H9 (cell line): ENCODE measurements at regions not wholly inside any gene's neighbourhood (a gene's known extent, or its start where the extent isn't known, plus 50 kb on each side); places are given as distances from the start of the nearest gene placed in this dataset.

Source experiments
- DNase-seq: peaks from one replicate; pipeline ENCODE4 v3.0.0-alpha.2; 2017
- H2AFZ ChIP-seq: one replicate; pipeline ENCODE4 v1.6.1; 2013; ENCODE audit warnings: mild to moderate bottlenecking, low read length, control low read depth, moderate library complexity
- H2AK5ac ChIP-seq: 2 replicates; pipeline ENCODE4 v1.6.1; 2013; ENCODE audit warnings: low read length, control low read depth, mixed read lengths; ENCODE audit not compliant: insufficient read length
- H2BK120ac ChIP-seq: one replicate; pipeline ENCODE4 v1.6.1; 2013; ENCODE audit warnings: low read depth, mild to moderate bottlenecking, low read length, control low read depth, inconsistent platforms; ENCODE audit not compliant: poor library complexity, severe bottlenecking
- H2BK12ac ChIP-seq: 2 replicates; pipeline ENCODE4 v1.6.1; 2013; ENCODE audit warnings: low read length, control low read depth, mixed read lengths, low read depth; ENCODE audit not compliant: insufficient read length
- H2BK15ac ChIP-seq: 2 replicates; pipeline ENCODE4 v1.6.1; 2013; ENCODE audit warnings: low read depth, low read length, control low read depth
- H2BK20ac ChIP-seq: one replicate; pipeline ENCODE4 v1.6.1; 2013; ENCODE audit warnings: low read depth, mild to moderate bottlenecking, low read length, control low read depth, inconsistent platforms; ENCODE audit not compliant: poor library complexity, severe bottlenecking
- H2BK5ac ChIP-seq: 2 replicates; pipeline ENCODE4 v1.6.1; 2013; ENCODE audit warnings: low read length, control low read depth, mixed read lengths; ENCODE audit not compliant: insufficient read length
- H3K14ac ChIP-seq: 2 replicates; pipeline ENCODE4 v1.6.1; 2013; ENCODE audit warnings: low read length, control low read depth; ENCODE audit not compliant: insufficient read depth
- H3K18ac ChIP-seq: 2 replicates; pipeline ENCODE4 v1.6.1; 2013; ENCODE audit warnings: low read depth, mild to moderate bottlenecking, mixed read lengths, low read length, control low read depth; ENCODE audit not compliant: insufficient read length
- H3K23ac ChIP-seq: 2 replicates; pipeline ENCODE4 v1.6.1; 2013; ENCODE audit warnings: low read length, control low read depth, mixed read lengths, low read depth; ENCODE audit not compliant: insufficient read length
- H3K23me2 ChIP-seq: 2 replicates; pipeline ENCODE4 v1.6.1; 2013; ENCODE audit warnings: low read depth, mild to moderate bottlenecking, mixed read lengths, low read length, control low read depth; ENCODE audit not compliant: insufficient read length, poor library complexity, severe bottlenecking
- H3K27ac ChIP-seq: 2 replicates; pipeline ENCODE4 v1.5.1; 2013; ENCODE audit warnings: low read length, control low read depth, mixed read lengths, low read depth; ENCODE audit not compliant: insufficient read length
- H3K27me3 ChIP-seq: 2 replicates; pipeline ENCODE4 v1.6.1; 2013; ENCODE audit warnings: low read length, control low read depth, inconsistent platforms; ENCODE audit not compliant: insufficient read depth
- H3K4ac ChIP-seq: 2 replicates; pipeline ENCODE4 v1.6.1; 2013; ENCODE audit warnings: low read depth, mild to moderate bottlenecking, control low read depth, inconsistent platforms, low read length, moderate library complexity
- H3K4me1 ChIP-seq: 2 replicates; pipeline ENCODE4 v1.6.1; 2013; ENCODE audit warnings: low read length, control low read depth, inconsistent platforms; ENCODE audit not compliant: insufficient read depth
- H3K4me2 ChIP-seq: 2 replicates; pipeline ENCODE4 v1.6.1; 2013; ENCODE audit warnings: low read length, control low read depth, mixed read lengths; ENCODE audit not compliant: insufficient read length, insufficient read depth
- H3K56ac ChIP-seq: 2 replicates; pipeline ENCODE4 v1.6.1; 2013; ENCODE audit warnings: low read depth, mild to moderate bottlenecking, mixed read lengths, low read length, control low read depth; ENCODE audit not compliant: insufficient read length
- H3K79me1 ChIP-seq: 2 replicates; pipeline ENCODE4 v1.6.1; 2013; ENCODE audit warnings: low read depth, mild to moderate bottlenecking, moderate library complexity, low read length, control low read depth, inconsistent platforms; ENCODE audit not compliant: insufficient read depth, poor library complexity, severe bottlenecking
- H3K79me2 ChIP-seq: 2 replicates; pipeline ENCODE4 v1.6.1; 2013; ENCODE audit warnings: low read length, control low read depth, inconsistent platforms; ENCODE audit not compliant: insufficient read depth
- H3K9ac ChIP-seq: 2 replicates; pipeline ENCODE4 v1.6.1; 2013; ENCODE audit warnings: low read length, control low read depth, mixed read lengths; ENCODE audit not compliant: insufficient read length; ENCODE audit errors: extremely low read depth
- H3K9me3 ChIP-seq: one replicate; pipeline ENCODE4 v1.6.1; 2013; ENCODE audit warnings: low read depth, low read length, inconsistent platforms; ENCODE audit not compliant: control insufficient read depth
- H3T11ph ChIP-seq: one replicate; pipeline ENCODE4 v1.6.1; 2013; ENCODE audit warnings: mild to moderate bottlenecking, low read length, control low read depth, inconsistent platforms
- H4K20me1 ChIP-seq: one replicate; pipeline ENCODE4 v1.6.1; 2013; ENCODE audit not compliant: control insufficient read depth, insufficient read length, insufficient read depth
- H4K5ac ChIP-seq: 2 replicates; pipeline ENCODE4 v1.6.1; 2013; ENCODE audit warnings: low read depth, mild to moderate bottlenecking, mixed read lengths, low read length, control low read depth; ENCODE audit not compliant: insufficient read length
- H4K8ac ChIP-seq: replicated peaks from 2 replicates; pipeline ENCODE4 v1.6.1; 2013; ENCODE audit warnings: low read length, control low read depth, mixed read lengths, low read depth; ENCODE audit not compliant: insufficient read length
- H4K91ac ChIP-seq: 2 replicates; pipeline ENCODE4 v1.6.1; 2013; ENCODE audit warnings: low read depth, mild to moderate bottlenecking, moderate library complexity, mixed read lengths, low read length, control low read depth; ENCODE audit not compliant: insufficient read length
- H3K27ac Mint-ChIP-seq, 3 experiments: 2 replicates in 2 of 3; 3 replicates in 1 of 3; pipeline ENCODE4 v1.8.0; 2020 to 2021; ENCODE audit warnings: mixed read lengths in 3 of 3, mild to moderate bottlenecking in 1 of 3, moderate library complexity in 1 of 3
- H3K27me3 Mint-ChIP-seq: 2 replicates; pipeline ENCODE4 v1.8.0; 2021; ENCODE audit warnings: low read depth, mild to moderate bottlenecking, moderate library complexity, mixed read lengths
- H3K36me3 Mint-ChIP-seq, 3 experiments: 2 replicates in 2 of 3; 3 replicates in 1 of 3; pipeline ENCODE4 v1.8.0; 2020 to 2021; ENCODE audit warnings: low read depth in 3 of 3, mixed read lengths in 3 of 3; ENCODE audit not compliant: insufficient read depth in 1 of 3
- H3K4me1 Mint-ChIP-seq, 2 experiments: 2 replicates each; pipeline ENCODE4 v1.8.0; 2020; ENCODE audit warnings: mixed read lengths in 2 of 2
- H3K4me3 Mint-ChIP-seq, 2 experiments: 2 replicates in 1 of 2; 3 replicates in 1 of 2; pipeline ENCODE4 v1.8.0; 2020 to 2021; ENCODE audit warnings: mild to moderate bottlenecking in 2 of 2, mixed read lengths in 2 of 2, moderate library complexity in 1 of 2
- H3K9me3 Mint-ChIP-seq, 2 experiments: 2 replicates in 1 of 2; 3 replicates in 1 of 2; pipeline ENCODE4 v1.8.0; 2020; ENCODE audit warnings: mild to moderate bottlenecking in 2 of 2, mixed read lengths in 2 of 2, moderate library complexity in 1 of 2
- WGBS: extraction: QIAGEN DNeasy Blood & Tissue Kit; methylation state at CpG from one replicate; pipeline ENCODE4 v1.1.7; 2013; ENCODE audit warnings: missing lambda C conversion rate, low lambda C conversion rate, mixed read lengths; ENCODE audit not compliant: insufficient read length; ENCODE audit errors: extremely low coverage; 5-methylcytosine and 5-hydroxymethylcytosine counted together
- TF ChIP-seq, protein P1 (sequence below): fragments of 200-600 bp; sonication (generic); conservative IDR thresholded peaks from 3 replicates; pipeline ENCODE4 v1.8.0; 2021; ENCODE audit warnings: antibody characterized with exemption, mild to moderate bottlenecking

DNA sequence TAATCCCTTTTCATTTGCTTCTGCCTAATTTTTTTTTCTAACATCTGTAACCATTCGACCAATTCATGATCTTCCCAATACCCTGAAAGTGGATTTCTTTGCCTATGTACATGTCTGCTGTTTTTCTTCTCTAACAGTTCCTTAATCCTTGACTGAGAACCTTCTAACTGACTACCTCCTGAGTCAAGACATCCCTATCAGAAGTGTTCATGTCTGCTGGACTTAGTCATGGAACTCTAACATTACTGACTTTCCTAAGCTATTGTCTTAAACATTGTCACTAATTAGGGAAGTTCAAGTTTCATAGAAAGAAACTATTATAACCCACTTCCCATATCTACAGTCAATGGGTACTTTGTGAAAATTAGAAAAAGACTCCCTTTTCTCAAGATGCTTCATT is 52.4 kb upstream of the IRX5 start:
- Histone ChIP-seq H3K27ac (no peak overlapping the region), H2BK12ac (no peak overlapping the region), H3K18ac (no peak overlapping the region), H3K9ac (no peak overlapping the region), H3K27me3 (no peaks in the 10 kb centered on the region), H3K14ac (no peak overlapping the region), H4K5ac (no peak overlapping the region), H2BK120ac (no peak overlapping the region), H4K8ac (no peak overlapping the region), H3K4me1 (no peaks in the 10 kb centered on the region; the same call in 1 of the 2 replicates), H3K79me2 (no peaks in the 10 kb centered on the region), H3K23me2 (no peaks in the 10 kb centered on the region), H3K4ac (no peak overlapping the region), H2BK20ac (no peak overlapping the region), H3K23ac (no peak overlapping the region), H3T11ph (no peak overlapping the region), H2BK5ac (no peak overlapping the region), H4K20me1 (no peaks in the 10 kb centered on the region), H2AK5ac (no peak overlapping the region), H2AFZ (no peak overlapping the region), H3K9me3 (no peaks in the 10 kb centered on the region), H2BK15ac (no peak overlapping the region), H3K4me2 (no peak overlapping the region), H4K91ac (no peak overlapping the region), H3K56ac (no peak overlapping the region), H3K79me1 (no peaks in the 10 kb centered on the region)
- WGBS: no CpG with 5 or more reads among the region's 1 CpG
- H3K36me3 Mint-ChIP-seq: no peaks in the 10 kb centered on the region
- no peak overlapping the region for H3K27ac Mint-ChIP-seq
- TF ChIP-seq, protein P1, sequence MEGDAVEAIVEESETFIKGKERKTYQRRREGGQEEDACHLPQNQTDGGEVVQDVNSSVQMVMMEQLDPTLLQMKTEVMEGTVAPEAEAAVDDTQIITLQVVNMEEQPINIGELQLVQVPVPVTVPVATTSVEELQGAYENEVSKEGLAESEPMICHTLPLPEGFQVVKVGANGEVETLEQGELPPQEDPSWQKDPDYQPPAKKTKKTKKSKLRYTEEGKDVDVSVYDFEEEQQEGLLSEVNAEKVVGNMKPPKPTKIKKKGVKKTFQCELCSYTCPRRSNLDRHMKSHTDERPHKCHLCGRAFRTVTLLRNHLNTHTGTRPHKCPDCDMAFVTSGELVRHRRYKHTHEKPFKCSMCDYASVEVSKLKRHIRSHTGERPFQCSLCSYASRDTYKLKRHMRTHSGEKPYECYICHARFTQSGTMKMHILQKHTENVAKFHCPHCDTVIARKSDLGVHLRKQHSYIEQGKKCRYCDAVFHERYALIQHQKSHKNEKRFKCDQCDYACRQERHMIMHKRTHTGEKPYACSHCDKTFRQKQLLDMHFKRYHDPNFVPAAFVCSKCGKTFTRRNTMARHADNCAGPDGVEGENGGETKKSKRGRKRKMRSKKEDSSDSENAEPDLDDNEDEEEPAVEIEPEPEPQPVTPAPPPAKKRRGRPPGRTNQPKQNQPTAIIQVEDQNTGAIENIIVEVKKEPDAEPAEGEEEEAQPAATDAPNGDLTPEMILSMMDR: no peak
- H3K4me3 Mint-ChIP-seq: no peak overlapping the region
- H3K9me3 Mint-ChIP-seq: no peaks in the 10 kb centered on the region; a peak in 1 of 5 replicates
- peaks cover 4% of the 10 kb centered on the region for H3K27me3 Mint-ChIP-seq
- H3K4me1 Mint-ChIP-seq: peaks cover 14% of the 10 kb centered on the region in 2 experiments
- no peak for DNase-seq
